ENCODE measurements at regions not wholly inside any gene's neighbourhood (a gene's known extent, or its start where the extent isn't known, plus 50 kb on each side); places are given as distances from the start of the nearest gene placed in this dataset.

- ChIA-PET CTCF (no interaction called here), POLR2A (no interaction called here)
- no peak for TF ChIP-seq SP1 (IDR thresholded peaks at IDR 0.05)
- TF ChIP-seq NFRKB (IDR thresholded peaks at IDR 0.05), result no peak
- TF ChIP-seq FOXM1 (IDR thresholded peaks at IDR 0.05; ENCODE audit: borderline replicate concordance), result no peak
- TF ChIP-seq BHLHE40 (IDR thresholded peaks at IDR 0.05; ENCODE audit: borderline replicate concordance), result no peak
- DNase-seq (ENCODE audit: extremely low spot score), result no peak
Measured at GRCh38 chr2:106736221-106736620, 149.7 kb downstream of the ST6GAL2 start.

GRCh38 chr2:106745468-106745867, 140.5 kb downstream of the ST6GAL2 start:
- no peak for DNase-seq (ENCODE audit: extremely low spot score)
- ChIA-PET CTCF (no interaction called here), POLR2A (no interaction called here)
- TF ChIP-seq L3MBTL2 (conservative IDR thresholded peaks at IDR 0.05) (no peak), ELF4 (IDR thresholded peaks at IDR 0.05) (no peak), LEF1 (IDR thresholded peaks at IDR 0.05; ENCODE audit: borderline replicate concordance) (no peak), SUZ12 (IDR thresholded peaks at IDR 0.05) (no peak), BHLHE40 (IDR thresholded peaks at IDR 0.05; ENCODE audit: borderline replicate concordance) (no peak), PKNOX1 (IDR thresholded peaks at IDR 0.05) (no peak), CTBP1 (IDR thresholded peaks at IDR 0.05; ENCODE audit: borderline replicate concordance) (no peak), SP1 (IDR thresholded peaks at IDR 0.05) (no peak)

- CTCF ChIA-PET, result no interaction called here
- TF ChIP-seq L3MBTL2 (conservative IDR thresholded peaks at IDR 0.05), result no peak
- TF ChIP-seq NFRKB (IDR thresholded peaks at IDR 0.05), result no peak
- no peak for TF ChIP-seq FOXM1 (IDR thresholded peaks at IDR 0.05; ENCODE audit: borderline replicate concordance)
- TF ChIP-seq SP1 (IDR thresholded peaks at IDR 0.05), result no peak
- no peak for TF ChIP-seq FOXA1 (IDR thresholded peaks at IDR 0.05)
- TF ChIP-seq CTBP1 (IDR thresholded peaks at IDR 0.05; ENCODE audit: borderline replicate concordance), result no peak
- no peak for TF ChIP-seq LEF1 (IDR thresholded peaks at IDR 0.05; ENCODE audit: borderline replicate concordance)
- no peak for TF ChIP-seq ZNF384 (IDR thresholded peaks at IDR 0.05)
- no peak for TF ChIP-seq TARDBP (IDR thresholded peaks at IDR 0.05)
- POLR2A ChIA-PET, result no interaction called here
- DNase-seq (ENCODE audit: extremely low spot score), result no peak
Measured at GRCh38 chr2:106749823-106750222, 136.1 kb downstream of the ST6GAL2 start.
